ENCODE measurements at regions not wholly inside any gene's neighbourhood (a gene's known extent, or its start where the extent isn't known, plus 50 kb on each side); places are given as distances from the start of the nearest gene placed in this dataset.

DNA sequence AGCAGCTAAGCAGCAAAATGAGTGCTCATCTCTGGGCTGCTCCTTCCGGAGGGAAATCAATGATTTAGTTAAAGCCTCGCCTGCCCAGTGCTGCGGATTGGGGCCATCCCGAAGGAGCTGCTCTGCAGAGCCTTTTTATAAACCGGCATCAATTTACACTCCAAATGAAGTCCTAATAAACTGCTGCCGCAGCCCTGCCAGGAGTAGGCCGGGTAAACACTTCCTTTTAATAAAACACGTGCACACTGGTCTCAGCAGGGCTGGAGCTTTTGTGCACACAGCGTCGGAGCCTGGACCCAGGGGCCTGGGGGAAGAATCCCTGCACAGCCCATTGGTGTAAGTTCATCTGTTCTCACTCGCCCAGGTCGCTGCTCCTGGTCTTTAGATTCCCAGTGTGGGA is 79.6 kb upstream of the HS3ST2 start:
- Mint-ChIP-seq H3K4me3 (no peak overlapping the region), H3K9me3 (no peaks in the 10 kb centered on the region), H3K27ac (no peak overlapping the region), H3K27me3 (peaks cover 0 to 34% (median 11%) of the 10 kb centered on the region in 5 donors), H3K36me3 (no peaks in the 10 kb centered on the region), H3K4me1 (no peaks in the 10 kb centered on the region)
- Histone ChIP-seq H3K27ac (ENCODE audit: low read depth, low read length) (no peak overlapping the region), H3K36me3 (ENCODE audit: control insufficient read depth in 2 of 3, insufficient read depth in 3 of 3, low read length in 3 of 3) (no peaks in the 10 kb centered on the region), H3K27me3 (ENCODE audit: control insufficient read depth in 2 of 2, insufficient read depth in 2 of 2, low read length in 2 of 2) (no peaks in the 10 kb centered on the region), H3K9me3 (ENCODE audit: control insufficient read depth in 2 of 3, low read length in 3 of 3) (no peaks in the 10 kb centered on the region), H3K4me1 (ENCODE audit: control insufficient read depth in 2 of 2, insufficient read depth in 2 of 2, low read length in 2 of 2) (no peaks in the 10 kb centered on the region), H3K4me3 (ENCODE audit: low read length) (no peak overlapping the region)
- intact Hi-C loops (cut with micrococcal nuclease), result no loop called here
- ChIA-PET POLR2A (no interaction called here), CTCF (no interaction called here)
- ATAC-seq, result no peak
- DNase-seq, result no peak

DNA sequence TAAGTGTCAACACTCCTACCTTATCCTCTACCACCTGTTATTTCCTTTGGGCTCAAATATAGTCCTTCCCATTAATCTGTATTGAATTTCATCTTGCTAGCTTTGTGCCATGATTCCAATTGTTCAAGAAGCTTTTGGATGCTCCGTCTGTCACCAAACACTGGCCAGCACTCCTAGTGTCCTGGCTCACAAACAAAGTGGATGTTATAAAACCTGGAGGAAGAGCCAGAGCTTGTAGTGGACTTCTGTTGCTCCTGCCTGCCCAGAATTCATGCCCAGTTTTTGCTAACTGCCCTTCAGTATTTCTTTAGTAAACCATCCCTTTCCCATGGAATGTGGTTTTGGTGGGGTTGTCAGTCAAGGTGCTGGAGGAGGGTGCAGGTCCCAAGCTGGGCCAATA is 77.2 kb upstream of the HS3ST2 start:
- peaks cover 0 to 27% (median 15%) of the 10 kb centered on the region in 5 donors for H3K27me3 Mint-ChIP-seq
- no peaks in the 10 kb centered on the region for H3K4me1 Mint-ChIP-seq
- no peaks in the 10 kb centered on the region for H3K9me3 Mint-ChIP-seq
- no peak overlapping the region for H3K4me3 ChIP-seq (ENCODE audit: low read length)
- no peaks in the 10 kb centered on the region for H3K36me3 Mint-ChIP-seq
- no peaks in the 10 kb centered on the region for H3K9me3 ChIP-seq (ENCODE audit: control insufficient read depth in 2 of 3, low read length in 3 of 3)
- ATAC-seq, result no peak
- ChIA-PET POLR2A (no interaction called here), CTCF (no interaction called here)
- H3K27ac Mint-ChIP-seq, result no peak overlapping the region
- no peaks in the 10 kb centered on the region for H3K36me3 ChIP-seq (ENCODE audit: control insufficient read depth in 2 of 3, insufficient read depth in 3 of 3, low read length in 3 of 3)
- H3K4me3 Mint-ChIP-seq, result no peak overlapping the region
- H3K27me3 ChIP-seq (ENCODE audit: control insufficient read depth in 2 of 2, insufficient read depth in 2 of 2, low read length in 2 of 2), result no peaks in the 10 kb centered on the region
- intact Hi-C loops (cut with micrococcal nuclease), result no loop called here
- no peaks in the 10 kb centered on the region for H3K4me1 ChIP-seq (ENCODE audit: control insufficient read depth in 2 of 2, insufficient read depth in 2 of 2, low read length in 2 of 2)
- no peak for DNase-seq
- no peak overlapping the region for H3K27ac ChIP-seq (ENCODE audit: low read depth, low read length)

DNA sequence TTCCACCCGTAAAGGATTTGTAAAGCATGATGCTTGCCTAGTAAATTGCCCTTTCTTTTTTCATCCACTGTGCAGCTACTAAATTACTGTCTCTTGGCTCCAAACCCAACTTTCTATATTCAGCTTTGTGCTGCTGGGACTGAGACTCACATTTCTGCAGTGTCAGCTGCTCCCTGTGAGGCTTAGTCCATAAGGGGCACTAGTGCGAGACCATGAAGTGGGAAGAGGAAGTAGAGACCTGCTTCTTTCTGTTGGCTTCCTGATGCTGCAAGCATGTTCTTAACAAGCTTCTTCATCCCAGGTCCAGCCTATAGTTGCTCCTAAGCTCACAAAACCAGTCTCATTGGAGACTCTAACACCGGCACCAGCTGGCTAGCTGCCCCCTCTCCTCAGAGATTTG is 74.9 kb upstream of the HS3ST2 start:
- Mint-ChIP-seq H3K4me1 (no peaks in the 10 kb centered on the region), H3K36me3 (peaks cover 0 to 2% (median 0%) of the 10 kb centered on the region in 5 donors)
- intact Hi-C loops (cut with micrococcal nuclease), result no loop called here

DNA sequence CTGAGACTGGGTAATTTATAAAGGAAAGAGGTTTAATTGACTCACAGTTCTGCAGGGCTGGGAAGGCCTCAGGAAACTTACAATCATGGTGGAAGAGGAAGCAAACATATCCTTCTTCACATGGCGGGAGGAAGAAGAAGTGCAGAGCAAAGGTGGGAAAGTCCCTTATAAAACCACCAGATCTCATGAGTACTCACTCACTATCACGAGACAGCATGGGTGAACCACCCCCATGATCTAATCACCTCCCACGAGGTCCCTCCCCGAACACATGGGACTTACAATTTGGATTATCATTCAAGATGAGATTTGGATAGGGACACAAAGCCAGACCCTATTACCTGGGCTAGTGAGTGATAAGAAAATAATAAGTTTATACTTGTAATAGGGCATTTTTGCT is 70.6 kb upstream of the HS3ST2 start:
- H3K9me3 Mint-ChIP-seq, result peaks cover 2 to 35% (median 11%) of the 10 kb centered on the region in 11 donors
- ATAC-seq (no peak), DNase-seq (no peak)
- no peaks in the 10 kb centered on the region for H3K9me3 ChIP-seq (ENCODE audit: control insufficient read depth in 2 of 3, low read length in 3 of 3)
- POLR2A ChIA-PET, result no interaction called here
- no peak overlapping the region for H3K4me3 Mint-ChIP-seq
- no peaks in the 10 kb centered on the region for H3K36me3 ChIP-seq (ENCODE audit: control insufficient read depth in 2 of 3, insufficient read depth in 3 of 3, low read length in 3 of 3)
- H3K27ac ChIP-seq (ENCODE audit: low read depth, low read length), result no peak overlapping the region
- H3K4me1 Mint-ChIP-seq, result no peaks in the 10 kb centered on the region
- intact Hi-C loops (cut with micrococcal nuclease), result no loop called here
- H3K27ac Mint-ChIP-seq, result no peak overlapping the region
- peaks cover 0 to 8% (median 0%) of the 10 kb centered on the region in 5 donors for H3K36me3 Mint-ChIP-seq
- H3K27me3 ChIP-seq (ENCODE audit: control insufficient read depth in 2 of 2, insufficient read depth in 2 of 2, low read length in 2 of 2), result no peaks in the 10 kb centered on the region
- CTCF ChIA-PET, result no interaction called here
- H3K4me1 ChIP-seq (ENCODE audit: control insufficient read depth in 2 of 2, insufficient read depth in 2 of 2, low read length in 2 of 2), result no peaks in the 10 kb centered on the region
- H3K27me3 Mint-ChIP-seq, result peaks cover 2 to 32% (median 21%) of the 10 kb centered on the region in 5 donors
- no peak overlapping the region for H3K4me3 ChIP-seq (ENCODE audit: low read length)

More for the DNA sequence above, 74.9 kb upstream of the HS3ST2 start:
- H3K36me3 ChIP-seq (ENCODE audit: control insufficient read depth in 2 of 3, insufficient read depth in 3 of 3, low read length in 3 of 3), result no peaks in the 10 kb centered on the region
- no peak overlapping the region for H3K27ac ChIP-seq (ENCODE audit: low read depth, low read length)
- Mint-ChIP-seq H3K4me3 (no peak overlapping the region), H3K9me3 (peaks cover 0 to 9% (median 2%) of the 10 kb centered on the region in 11 donors), H3K27me3 (peaks cover 0 to 23% (median 14%) of the 10 kb centered on the region in 5 donors), H3K27ac (no peak overlapping the region)
- H3K9me3 ChIP-seq (ENCODE audit: control insufficient read depth in 2 of 3, low read length in 3 of 3), result no peaks in the 10 kb centered on the region
- H3K4me3 ChIP-seq (ENCODE audit: low read length), result no peak overlapping the region
- CTCF ChIA-PET, result no interaction called here
- H3K27me3 ChIP-seq (ENCODE audit: control insufficient read depth in 2 of 2, insufficient read depth in 2 of 2, low read length in 2 of 2), result no peaks in the 10 kb centered on the region
- ATAC-seq (no peak), DNase-seq (no peak)
- POLR2A ChIA-PET, result no interaction called here
- no peaks in the 10 kb centered on the region for H3K4me1 ChIP-seq (ENCODE audit: control insufficient read depth in 2 of 2, insufficient read depth in 2 of 2, low read length in 2 of 2)

DNA sequence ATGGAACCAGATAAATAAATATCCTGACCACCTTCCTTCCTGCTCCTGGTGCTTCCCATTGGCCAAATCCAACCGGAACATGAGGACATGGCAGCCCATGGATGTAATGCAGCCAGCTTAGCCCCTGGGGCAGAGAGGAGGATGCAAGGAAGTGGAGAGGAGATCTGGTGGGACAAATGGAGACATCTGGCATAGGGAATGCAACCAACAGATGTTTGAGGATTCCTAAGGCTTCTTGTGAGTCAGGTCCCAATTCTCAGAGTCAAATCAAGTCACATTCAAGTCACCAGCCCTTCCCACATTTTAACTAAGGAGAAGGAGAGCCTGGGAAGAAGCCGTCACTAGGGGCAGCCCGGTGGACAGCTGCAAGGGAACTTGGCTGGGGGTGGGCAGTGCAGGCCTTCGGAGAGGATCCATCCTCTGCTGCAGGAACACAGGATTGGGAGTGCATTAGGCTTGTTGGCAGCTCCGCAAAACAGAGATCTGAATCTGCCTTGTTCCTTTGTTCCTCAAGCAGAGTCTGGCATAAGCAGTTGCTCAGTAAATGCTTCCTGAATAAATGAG is 62.8 kb upstream of the HS3ST2 start:
- H3K4me3 Mint-ChIP-seq, result no peak overlapping the region
- H3K27me3 ChIP-seq (ENCODE audit: control insufficient read depth in 2 of 2, insufficient read depth in 2 of 2, low read length in 2 of 2), result no peaks in the 10 kb centered on the region
- peaks cover 2 to 21% (median 14%) of the 10 kb centered on the region in 5 donors for H3K27me3 Mint-ChIP-seq
- ChIA-PET POLR2A (no interaction called here), CTCF (no interaction called here)
- H3K9me3 ChIP-seq (ENCODE audit: control insufficient read depth in 2 of 3, low read length in 3 of 3), result no peaks in the 10 kb centered on the region
- no peak for DNase-seq
- H3K36me3 ChIP-seq (ENCODE audit: control insufficient read depth in 2 of 3, insufficient read depth in 3 of 3, low read length in 3 of 3), result no peaks in the 10 kb centered on the region
- intact Hi-C loops (cut with micrococcal nuclease), result no loop called here
- H3K36me3 Mint-ChIP-seq, result no peaks in the 10 kb centered on the region
- H3K27ac Mint-ChIP-seq, result no peak overlapping the region
- H3K27ac ChIP-seq (ENCODE audit: low read depth, low read length), result no peak overlapping the region
- no peak overlapping the region for H3K4me3 ChIP-seq (ENCODE audit: low read length)
- no peak for ATAC-seq
- no peaks in the 10 kb centered on the region for H3K4me1 Mint-ChIP-seq
- H3K9me3 Mint-ChIP-seq, result peaks cover 0 to 16% (median 6%) of the 10 kb centered on the region in 11 donors
- no peaks in the 10 kb centered on the region for H3K4me1 ChIP-seq (ENCODE audit: control insufficient read depth in 2 of 2, insufficient read depth in 2 of 2, low read length in 2 of 2)

DNA sequence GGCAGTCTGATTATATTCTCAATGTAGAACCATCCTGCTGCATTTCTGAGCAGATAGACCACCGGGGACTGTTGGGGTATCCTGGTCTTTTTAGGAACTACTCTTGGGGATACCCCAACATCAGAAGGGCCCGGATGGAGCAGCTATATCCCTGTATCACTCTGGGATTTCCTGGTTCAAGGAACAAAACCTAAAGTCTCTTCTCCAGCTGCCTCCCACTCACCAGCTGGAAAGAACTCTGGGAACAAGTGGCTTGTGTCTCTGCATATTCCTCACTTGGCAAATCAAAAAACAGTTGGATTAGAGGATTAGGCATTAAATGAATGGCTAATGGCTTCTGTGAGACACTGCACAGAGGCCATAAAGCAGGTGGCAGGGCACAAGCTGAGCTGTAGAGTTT is 62.3 kb upstream of the HS3ST2 start:
- no peaks in the 10 kb centered on the region for H3K36me3 ChIP-seq (ENCODE audit: control insufficient read depth in 2 of 3, insufficient read depth in 3 of 3, low read length in 3 of 3)
- DNase-seq, result no peak
- no peak overlapping the region for H3K4me3 ChIP-seq (ENCODE audit: low read length)
- H3K27me3 ChIP-seq (ENCODE audit: control insufficient read depth in 2 of 2, insufficient read depth in 2 of 2, low read length in 2 of 2), result no peaks in the 10 kb centered on the region
- Mint-ChIP-seq H3K27ac (no peak overlapping the region), H3K4me3 (no peak overlapping the region), H3K36me3 (no peaks in the 10 kb centered on the region), H3K9me3 (peaks cover 0 to 14% (median 5%) of the 10 kb centered on the region in 11 donors), H3K4me1 (no peaks in the 10 kb centered on the region), H3K27me3 (peaks cover 2 to 19% (median 15%) of the 10 kb centered on the region in 5 donors)
- ChIA-PET CTCF (no interaction called here), POLR2A (no interaction called here)
- ATAC-seq, result no peak
- intact Hi-C loops (cut with micrococcal nuclease), result no loop called here
- no peaks in the 10 kb centered on the region for H3K9me3 ChIP-seq (ENCODE audit: control insufficient read depth in 2 of 3, low read length in 3 of 3)
- no peak overlapping the region for H3K27ac ChIP-seq (ENCODE audit: low read depth, low read length)
- no peaks in the 10 kb centered on the region for H3K4me1 ChIP-seq (ENCODE audit: control insufficient read depth in 2 of 2, insufficient read depth in 2 of 2, low read length in 2 of 2)

DNA sequence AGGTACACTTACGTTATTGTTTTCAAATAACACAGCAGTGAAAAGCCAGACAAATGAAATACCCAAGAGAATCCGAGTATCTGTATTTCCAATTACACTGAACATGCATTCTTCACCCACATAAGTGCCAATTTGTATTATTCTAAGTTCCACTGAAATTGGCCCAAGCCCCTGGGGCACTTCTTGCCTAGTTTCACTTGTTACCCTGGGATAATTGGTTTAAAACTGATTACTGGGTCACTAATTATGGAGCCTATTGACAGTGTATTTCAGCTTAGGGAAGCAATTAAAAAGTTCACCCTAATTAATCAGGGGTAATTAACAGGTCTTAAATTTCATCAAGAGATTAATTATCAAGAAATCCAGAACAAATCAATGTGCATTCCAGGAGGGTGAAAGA is 60.5 kb upstream of the HS3ST2 start:
- Histone ChIP-seq H3K27ac (ENCODE audit: low read depth, low read length) (no peak overlapping the region), H3K36me3 (ENCODE audit: control insufficient read depth in 2 of 3, insufficient read depth in 3 of 3, low read length in 3 of 3) (no peaks in the 10 kb centered on the region), H3K9me3 (ENCODE audit: control insufficient read depth in 2 of 3, low read length in 3 of 3) (no peaks in the 10 kb centered on the region), H3K27me3 (ENCODE audit: control insufficient read depth in 2 of 2, insufficient read depth in 2 of 2, low read length in 2 of 2) (no peaks in the 10 kb centered on the region), H3K4me3 (ENCODE audit: low read length) (no peak overlapping the region), H3K4me1 (ENCODE audit: control insufficient read depth in 2 of 2, insufficient read depth in 2 of 2, low read length in 2 of 2) (no peaks in the 10 kb centered on the region)
- H3K9me3 Mint-ChIP-seq, result peaks cover 0 to 11% (median 3%) of the 10 kb centered on the region in 11 donors
- ChIA-PET CTCF (no interaction called here), POLR2A (no interaction called here)
- H3K36me3 Mint-ChIP-seq, result no peaks in the 10 kb centered on the region
- DNase-seq (no peak), ATAC-seq (no peak)
- intact Hi-C loops (cut with micrococcal nuclease), result no loop called here
- peaks cover 0 to 24% (median 16%) of the 10 kb centered on the region in 5 donors for H3K27me3 Mint-ChIP-seq
- H3K27ac Mint-ChIP-seq, result no peak overlapping the region
- H3K4me3 Mint-ChIP-seq, result no peak overlapping the region
- H3K4me1 Mint-ChIP-seq, result no peaks in the 10 kb centered on the region

Measured in naive thymus-derived CD4-positive, alpha-beta T cell (primary cell).